ENCODE measurements at regions not wholly inside any gene's neighbourhood (a gene's known extent, or its start where the extent isn't known, plus 50 kb on each side); places are given as distances from the start of the nearest gene placed in this dataset.
A peak's percentile ranks its signal among the peaks of the same experiment; 100 is the strongest.
"Not testable (repeated sequence)": the region's sequence is repeated elsewhere in the genome, so short reads cannot be mapped to it uniquely, and the experiment has no call there.

DNA sequence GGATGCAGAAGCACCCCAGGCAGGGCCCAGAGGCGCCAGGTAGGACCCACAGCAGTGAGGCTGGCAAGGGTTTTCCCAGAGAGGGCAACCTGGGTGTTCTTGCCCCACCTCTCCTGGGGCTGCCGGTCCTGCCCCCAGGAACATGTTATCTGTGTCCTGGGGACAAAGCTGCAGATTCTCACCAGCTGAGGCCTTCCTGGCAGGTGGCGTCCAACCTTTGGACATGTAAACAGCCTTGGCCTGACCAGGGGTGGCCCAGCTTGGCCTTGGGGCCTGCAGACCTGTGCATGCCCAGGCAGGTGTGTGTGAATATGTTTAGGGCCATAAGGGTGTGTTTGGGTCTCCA is 101.8 kb upstream of the LARP1 start:
- no peak overlapping the region for H3K27ac ChIP-seq (ENCODE audit: low read depth, low read length)

DNA sequence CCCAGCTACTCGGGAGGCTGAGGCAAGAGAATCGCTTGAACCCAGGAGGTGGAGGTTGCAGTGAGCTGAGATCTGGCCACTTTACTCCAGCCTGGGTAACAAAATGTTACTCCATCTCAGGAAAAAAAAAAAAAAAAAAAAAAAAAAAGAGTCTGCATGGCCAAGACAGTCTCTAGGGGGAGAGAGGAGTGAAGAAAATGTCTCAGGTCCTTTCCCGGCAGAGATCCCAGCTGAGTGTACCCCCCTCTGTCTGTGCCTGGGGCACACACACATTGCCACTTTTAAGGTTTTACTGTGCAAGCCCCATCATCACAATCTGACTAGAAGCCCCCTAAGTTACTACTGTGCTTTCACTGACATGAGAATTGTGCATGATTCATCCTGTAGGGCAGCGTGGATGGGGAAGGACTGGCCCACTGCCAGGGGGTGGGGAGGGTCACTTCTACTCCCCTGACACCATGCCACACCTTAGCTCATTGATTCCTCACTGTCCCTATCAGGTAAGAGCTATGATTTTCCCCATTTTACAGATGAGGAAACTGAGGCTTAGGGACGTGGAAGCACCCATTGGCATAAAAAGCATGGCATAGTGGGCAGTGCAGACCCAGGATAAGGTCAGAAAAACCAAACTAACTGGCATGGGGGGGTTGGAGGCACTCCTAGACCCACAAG is 102.3 kb upstream of the LARP1 start:
- peaks cover 3% of the 10 kb centered on the region; the same call in 1 of the 2 replicates for H3K27me3 ChIP-seq (ENCODE audit: control insufficient read depth, insufficient read depth, low read length)
- peaks cover 1% of the 10 kb centered on the region; the same call in 1 of the 2 replicates for H3K4me1 ChIP-seq (ENCODE audit: control insufficient read depth, insufficient read depth, low read length)
- H3K9me3 ChIP-seq (ENCODE audit: control insufficient read depth, insufficient read depth, low read depth, low read length), result no peaks in the 10 kb centered on the region
- H3K36me3 ChIP-seq (ENCODE audit: control insufficient read depth, insufficient read depth, low read length), result no peaks in the 10 kb centered on the region
- H3K9ac ChIP-seq (ENCODE audit: low read length), result no peak overlapping the region
- H3K27ac ChIP-seq (ENCODE audit: low read depth, low read length), result no peak overlapping the region
- no peak overlapping the region for H3K4me3 ChIP-seq (ENCODE audit: low read depth, low read length)

More for the DNA sequence above, 101.8 kb upstream of the LARP1 start:
- Histone ChIP-seq H3K9ac (ENCODE audit: low read length) (no peak overlapping the region), H3K4me3 (ENCODE audit: low read depth, low read length) (no peak overlapping the region), H3K4me1 (ENCODE audit: control insufficient read depth, insufficient read depth, low read length) (no peaks in the 10 kb centered on the region), H3K36me3 (ENCODE audit: control insufficient read depth, insufficient read depth, low read length) (no peaks in the 10 kb centered on the region), H3K9me3 (ENCODE audit: control insufficient read depth, insufficient read depth, low read depth, low read length) (no peaks in the 10 kb centered on the region), H3K27me3 (ENCODE audit: control insufficient read depth, insufficient read depth, low read length) (no peaks in the 10 kb centered on the region)

DNA sequence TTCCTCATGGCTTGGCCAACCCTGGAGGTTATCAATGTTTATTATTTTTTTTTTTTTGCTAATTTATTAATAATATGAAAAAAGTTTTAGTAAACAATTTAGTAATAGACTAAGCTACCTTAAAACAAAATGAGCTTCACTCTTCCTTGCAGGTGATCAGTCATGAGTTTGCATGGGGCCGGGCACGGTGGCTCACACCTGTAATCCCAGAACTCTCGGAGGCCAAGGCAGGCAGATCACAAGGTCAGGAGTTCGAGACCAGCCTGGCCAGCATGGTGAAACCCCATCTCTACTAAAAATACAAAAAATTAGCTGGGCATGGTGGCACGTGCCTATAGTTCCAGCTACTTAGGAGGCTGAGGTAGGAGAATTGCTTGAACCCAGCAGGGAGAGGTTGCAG is 103.4 kb upstream of the LARP1 start:
- H3K9me3 ChIP-seq (ENCODE audit: control insufficient read depth, insufficient read depth, low read depth, low read length); H3K4me3 ChIP-seq (ENCODE audit: low read depth, low read length); H3K27ac ChIP-seq (ENCODE audit: low read depth, low read length); H3K36me3 ChIP-seq (ENCODE audit: control insufficient read depth, insufficient read depth, low read length); H3K9ac ChIP-seq (ENCODE audit: low read length): not testable (repeated sequence)
- Histone ChIP-seq H3K4me1 (ENCODE audit: control insufficient read depth, insufficient read depth, low read length) (peaks cover 12% of the 10 kb centered on the region), H3K27me3 (ENCODE audit: control insufficient read depth, insufficient read depth, low read length) (peaks cover 14% of the 10 kb centered on the region; the same call in 1 of the 2 replicates)

DNA sequence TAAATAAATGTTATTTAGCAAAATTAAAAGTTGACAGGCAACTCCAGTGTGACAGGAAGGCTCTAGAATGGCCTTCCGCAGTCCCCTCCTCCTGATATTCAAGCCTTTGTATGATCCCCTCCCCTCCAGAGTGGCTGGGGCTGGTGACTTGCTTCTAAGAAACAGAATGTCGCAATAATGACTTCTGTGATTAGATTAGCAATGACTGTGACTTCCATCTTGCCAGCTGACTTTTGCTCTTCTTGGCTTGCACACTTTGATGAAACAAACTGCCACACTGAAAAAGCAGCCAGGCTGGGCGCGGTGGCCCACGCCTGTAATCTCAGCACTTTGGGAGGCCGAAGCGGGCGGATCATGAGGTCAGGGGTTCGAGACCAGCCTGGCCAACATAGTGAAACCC is 106.5 kb upstream of the LARP1 start:
- no peaks in the 10 kb centered on the region for H3K36me3 ChIP-seq (ENCODE audit: control insufficient read depth, insufficient read depth, low read length)
- no peaks in the 10 kb centered on the region for H3K9me3 ChIP-seq (ENCODE audit: control insufficient read depth, insufficient read depth, low read depth, low read length)
- H3K9ac ChIP-seq (ENCODE audit: low read length), result no peak overlapping the region
- peaks cover 20% of the 10 kb centered on the region; the same call in 1 of the 2 replicates for H3K27me3 ChIP-seq (ENCODE audit: control insufficient read depth, insufficient read depth, low read length)
- peaks cover 15% of the 10 kb centered on the region for H3K4me1 ChIP-seq (ENCODE audit: control insufficient read depth, insufficient read depth, low read length)
- no peak overlapping the region for H3K4me3 ChIP-seq (ENCODE audit: low read depth, low read length)
- no peak overlapping the region for H3K27ac ChIP-seq (ENCODE audit: low read depth, low read length)

GRCh38 chr5:154648229-154648628 is 106.9 kb upstream of the LARP1 start:
- Histone ChIP-seq H3K4me3 (ENCODE audit: low read depth, low read length) (no peak overlapping the region), H3K27ac (ENCODE audit: low read depth, low read length) (no peak overlapping the region), H3K36me3 (ENCODE audit: control insufficient read depth, insufficient read depth, low read length) (no peaks in the 10 kb centered on the region), H3K9ac (ENCODE audit: low read length) (no peak overlapping the region), H3K27me3 (ENCODE audit: control insufficient read depth, insufficient read depth, low read length) (peaks cover 20% of the 10 kb centered on the region; the same call in 1 of the 2 replicates), H3K9me3 (ENCODE audit: control insufficient read depth, insufficient read depth, low read depth, low read length) (peaks cover 4% of the 10 kb centered on the region), H3K4me1 (ENCODE audit: control insufficient read depth, insufficient read depth, low read length) (peaks cover 15% of the 10 kb centered on the region)

DNA sequence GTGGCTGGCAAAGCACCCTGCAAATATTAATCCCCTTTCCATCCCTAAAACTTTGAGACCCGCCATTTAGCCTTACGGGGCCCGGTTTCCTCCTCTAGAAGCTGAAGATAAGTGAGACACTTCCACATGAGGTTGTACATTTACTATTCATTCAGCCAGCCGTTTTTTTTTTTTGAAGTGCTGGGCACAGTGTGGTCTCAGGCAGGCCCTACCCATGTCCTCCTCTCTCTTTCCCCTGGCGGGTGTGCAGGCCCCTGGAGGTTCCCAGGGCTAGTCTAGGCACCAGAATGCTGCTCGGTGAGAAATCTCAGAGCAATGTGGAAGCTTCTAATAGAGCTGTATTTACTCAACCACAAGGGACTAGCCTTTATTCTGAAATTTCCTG is 107.4 kb upstream of the LARP1 start:
- peaks cover 15% of the 10 kb centered on the region for H3K4me1 ChIP-seq (ENCODE audit: control insufficient read depth, insufficient read depth, low read length)
- peak overlapping the region; percentile 42 for H3K4me3 ChIP-seq (ENCODE audit: low read depth, low read length)
- H3K27ac ChIP-seq (ENCODE audit: low read depth, low read length), result no peak overlapping the region
- peaks cover 20% of the 10 kb centered on the region; the same call in 1 of the 2 replicates for H3K27me3 ChIP-seq (ENCODE audit: control insufficient read depth, insufficient read depth, low read length)
- no peaks in the 10 kb centered on the region for H3K36me3 ChIP-seq (ENCODE audit: control insufficient read depth, insufficient read depth, low read length)
- no peak overlapping the region for H3K9ac ChIP-seq (ENCODE audit: low read length)
- peaks cover 4% of the 10 kb centered on the region for H3K9me3 ChIP-seq (ENCODE audit: control insufficient read depth, insufficient read depth, low read depth, low read length)

DNA sequence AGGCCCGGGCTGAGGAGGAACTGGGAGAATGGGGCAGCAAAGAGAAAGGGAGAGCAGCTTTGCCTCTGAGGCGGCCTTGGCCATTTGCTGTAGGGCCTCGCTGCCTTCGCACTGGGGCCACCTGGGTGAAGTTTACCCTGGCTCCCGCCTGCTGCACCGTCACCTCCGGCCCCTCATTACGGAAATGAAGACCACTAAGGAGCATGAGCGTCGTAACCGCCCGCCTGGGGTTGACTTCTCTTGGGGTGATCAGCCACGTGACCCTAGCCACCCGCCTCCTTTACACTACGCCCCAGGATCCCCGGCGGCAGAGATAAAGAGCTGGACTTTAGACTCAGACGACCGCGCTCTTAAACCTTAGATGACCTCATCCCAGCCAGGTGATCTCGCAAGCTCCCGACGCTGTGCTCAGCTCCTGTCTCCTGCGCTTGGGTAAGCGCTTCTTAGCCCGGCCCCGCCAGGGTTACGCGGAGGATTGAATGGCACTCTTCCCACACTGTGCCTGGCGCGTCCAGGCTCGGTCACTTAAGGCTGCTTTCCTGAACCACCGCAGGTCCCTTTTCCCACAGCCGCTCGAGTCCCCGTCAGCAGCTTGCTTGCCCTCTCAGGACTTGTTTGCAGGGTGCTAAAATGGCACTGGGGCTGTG is 107.9 kb upstream of the LARP1 start:
- H3K4me1 ChIP-seq (ENCODE audit: control insufficient read depth, insufficient read depth, low read length), result peaks cover 15% of the 10 kb centered on the region
- no peak overlapping the region for H3K27ac ChIP-seq (ENCODE audit: low read depth, low read length)
- H3K4me3 ChIP-seq (ENCODE audit: low read depth, low read length), result peak overlapping the region; percentile 42
- no peak overlapping the region for H3K9ac ChIP-seq (ENCODE audit: low read length)
- no peaks in the 10 kb centered on the region for H3K36me3 ChIP-seq (ENCODE audit: control insufficient read depth, insufficient read depth, low read length)
- peaks cover 20% of the 10 kb centered on the region; the same call in 1 of the 2 replicates for H3K27me3 ChIP-seq (ENCODE audit: control insufficient read depth, insufficient read depth, low read length)
- H3K9me3 ChIP-seq (ENCODE audit: control insufficient read depth, insufficient read depth, low read depth, low read length), result peaks cover 4% of the 10 kb centered on the region

DNA sequence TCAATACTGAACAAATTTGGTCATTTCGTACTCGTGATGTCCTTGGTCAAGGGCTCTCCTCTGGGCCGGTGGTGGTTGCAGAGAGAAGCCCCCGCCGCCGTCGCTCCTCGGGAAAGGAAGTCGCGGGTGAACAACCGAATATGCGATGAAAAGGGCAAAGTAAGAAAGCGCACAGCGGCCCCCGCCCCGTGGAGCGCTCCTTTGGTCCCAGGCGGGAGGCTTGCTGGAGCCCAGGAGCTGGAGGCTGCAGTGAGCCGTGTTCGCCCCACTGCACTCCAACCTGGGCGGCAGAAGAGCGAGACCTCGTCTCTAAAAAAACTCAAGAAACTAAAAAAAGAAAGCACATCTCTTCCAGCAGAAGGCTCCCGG is 108.4 kb upstream of the LARP1 start:
- Histone ChIP-seq H3K4me1 (ENCODE audit: control insufficient read depth, insufficient read depth, low read length) (peaks cover 15% of the 10 kb centered on the region), H3K27ac (ENCODE audit: low read depth, low read length) (no peak overlapping the region), H3K27me3 (ENCODE audit: control insufficient read depth, insufficient read depth, low read length) (peaks cover 20% of the 10 kb centered on the region; the same call in 1 of the 2 replicates), H3K4me3 (ENCODE audit: low read depth, low read length) (peak overlapping the region; percentile 42), H3K9me3 (ENCODE audit: control insufficient read depth, insufficient read depth, low read depth, low read length) (peaks cover 4% of the 10 kb centered on the region), H3K36me3 (ENCODE audit: control insufficient read depth, insufficient read depth, low read length) (no peaks in the 10 kb centered on the region), H3K9ac (ENCODE audit: low read length) (no peak overlapping the region)

- Histone ChIP-seq H3K9ac (ENCODE audit: low read length) (no peak overlapping the region), H3K27me3 (ENCODE audit: control insufficient read depth, insufficient read depth, low read length) (peaks cover 20% of the 10 kb centered on the region; the same call in 1 of the 2 replicates), H3K4me1 (ENCODE audit: control insufficient read depth, insufficient read depth, low read length) (peaks cover 15% of the 10 kb centered on the region), H3K4me3 (ENCODE audit: low read depth, low read length) (no peak overlapping the region), H3K36me3 (ENCODE audit: control insufficient read depth, insufficient read depth, low read length) (no peaks in the 10 kb centered on the region), H3K9me3 (ENCODE audit: control insufficient read depth, insufficient read depth, low read depth, low read length) (peaks cover 4% of the 10 kb centered on the region), H3K27ac (ENCODE audit: low read depth, low read length) (no peak overlapping the region)
Measured at GRCh38 chr5:154644745-154645411, 110.3 kb upstream of the LARP1 start.

- no peak overlapping the region for H3K9ac ChIP-seq (ENCODE audit: low read length)
- peaks cover 12% of the 10 kb centered on the region for H3K4me1 ChIP-seq (ENCODE audit: control insufficient read depth, insufficient read depth, low read length)
- peaks cover 4% of the 10 kb centered on the region for H3K9me3 ChIP-seq (ENCODE audit: control insufficient read depth, insufficient read depth, low read depth, low read length)
- H3K4me3 ChIP-seq (ENCODE audit: low read depth, low read length), result no peak overlapping the region
- H3K27ac ChIP-seq (ENCODE audit: low read depth, low read length), result no peak overlapping the region
- H3K27me3 ChIP-seq (ENCODE audit: control insufficient read depth, insufficient read depth, low read length), result peaks cover 15% of the 10 kb centered on the region; the same call in 1 of the 2 replicates
- no peaks in the 10 kb centered on the region for H3K36me3 ChIP-seq (ENCODE audit: control insufficient read depth, insufficient read depth, low read length)
Measured at GRCh38 chr5:154642499-154643245, 112.5 kb upstream of the LARP1 start.

Measured in HUES6 (cell line).